ENCODE measurements at regions not wholly inside any gene's neighbourhood (a gene's known extent, or its start where the extent isn't known, plus 50 kb on each side); places are given as distances from the start of the nearest gene placed in this dataset.
"Not testable (repeated sequence)": the region's sequence is repeated elsewhere in the genome, so short reads cannot be mapped to it uniquely, and the experiment has no call there.

DNA sequence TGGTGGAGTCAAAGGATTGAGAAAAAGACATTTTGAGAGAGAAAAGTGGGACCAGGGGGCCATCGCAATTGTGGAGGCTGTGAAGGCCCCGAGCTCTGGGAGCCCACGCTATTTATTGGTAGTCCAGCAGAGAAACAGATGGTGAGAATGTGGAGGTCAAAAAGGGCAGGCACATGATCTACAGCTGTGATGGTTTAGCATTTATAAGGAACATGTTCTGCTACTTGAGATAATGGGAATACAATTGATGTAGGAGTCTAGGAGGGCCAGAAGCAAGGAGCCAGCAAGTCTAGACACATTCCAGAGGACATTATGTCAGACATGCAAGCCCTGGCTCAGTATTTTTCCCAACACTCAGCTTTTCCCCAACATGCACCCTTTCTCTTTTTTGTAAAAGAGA, 283.4 kb upstream of the MTPN start:
- TF ChIP-seq EP300 (IDR thresholded peaks at IDR 0.05; ENCODE audit: low read depth); POLR2A (IDR thresholded peaks at IDR 0.05): not testable (repeated sequence)

Measured in transverse colon (tissue), 1 donor.